Suppressor macrophage treated with lipopolysaccharide for 4 hours (primary cell): ENCODE measurements at regions not wholly inside any gene's neighbourhood (a gene's known extent, or its start where the extent isn't known, plus 50 kb on each side); places are given as distances from the start of the nearest gene placed in this dataset.

Source experiments
- DNase-seq: peaks from one replicate; pipeline ENCODE4 v3.0.0-alpha.2; 2020

DNA sequence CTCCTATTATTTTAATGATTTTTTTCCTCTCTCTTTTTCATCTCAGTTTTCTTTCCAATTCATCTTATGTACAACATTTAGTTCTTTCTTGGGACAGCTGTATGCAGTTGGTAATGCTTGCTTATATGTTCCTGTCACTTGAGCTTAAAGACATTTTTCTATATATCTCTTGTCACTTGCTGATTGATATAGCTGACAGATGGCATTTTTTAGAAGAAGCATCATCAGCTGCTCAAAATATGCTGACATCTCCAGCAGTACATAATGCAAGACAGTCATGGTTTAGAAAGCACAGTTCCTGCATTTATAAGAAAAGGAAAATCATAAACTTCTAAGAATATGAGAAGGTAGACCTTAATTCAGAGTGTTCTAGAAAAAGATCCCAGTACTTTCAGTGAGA, 56.5 kb downstream of the DCAF8L1 start:
- no peak for DNase-seq

DNA sequence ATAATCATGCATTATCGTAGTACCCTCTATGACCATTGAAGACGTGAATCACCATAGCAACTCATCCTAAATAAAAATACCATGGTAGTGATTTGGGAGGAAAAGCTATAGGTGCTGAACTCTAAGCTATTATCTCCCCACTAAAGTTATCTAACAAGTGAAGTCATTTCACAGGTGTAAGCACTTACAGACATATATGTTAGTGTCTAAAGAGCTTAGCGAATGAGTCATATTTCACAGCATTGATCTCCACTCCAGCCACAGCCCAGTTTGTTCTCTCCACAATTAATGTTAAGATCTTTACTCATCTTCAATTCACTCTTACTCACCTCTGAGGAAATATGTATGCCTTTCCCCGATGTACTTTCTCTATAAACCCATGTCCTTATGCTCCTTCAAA, 57.0 kb downstream of the DCAF8L1 start:
- no peak for DNase-seq

GRCh38 chrX:27918799-27919198, 62.5 kb downstream of the DCAF8L1 start:
- DNase-seq: peak; percentile 3

DNA sequence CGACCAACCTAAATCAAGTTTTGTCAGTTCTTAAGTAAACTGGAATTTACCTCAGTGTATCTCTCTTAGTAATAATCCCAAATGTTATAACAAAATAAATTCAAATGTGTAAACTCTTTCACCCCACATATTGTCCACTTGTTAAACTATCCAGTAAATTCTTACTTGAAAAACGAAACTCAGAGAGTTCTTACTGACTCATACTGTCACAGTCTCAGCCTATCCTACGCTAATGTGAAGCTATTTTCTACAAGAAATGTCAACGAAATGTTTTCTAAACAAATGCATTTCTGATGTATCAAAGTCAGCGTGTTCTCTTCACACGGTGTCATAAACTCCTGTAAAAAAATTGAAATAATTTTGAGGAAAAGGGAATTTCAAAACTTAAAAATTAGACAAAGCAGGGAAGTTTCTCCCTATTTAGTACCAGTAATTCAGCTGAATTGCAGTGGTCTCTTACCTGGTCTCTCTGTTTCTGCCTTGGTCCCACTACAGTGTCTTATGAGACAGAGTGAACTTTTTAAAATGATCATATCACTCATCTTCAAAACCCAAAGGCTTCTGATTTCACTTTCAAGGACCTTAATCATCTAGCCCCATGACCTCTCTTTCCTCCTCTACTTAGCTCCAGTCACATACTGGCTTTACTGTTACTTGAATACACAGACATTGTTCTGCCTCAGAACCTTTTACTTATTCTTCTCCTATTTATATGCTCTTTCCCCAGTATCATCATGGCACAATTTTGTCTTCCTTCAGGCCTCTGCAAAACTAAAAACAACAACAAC, 63.3 kb downstream of the DCAF8L1 start:
- peak; percentile 13 for DNase-seq

DNA sequence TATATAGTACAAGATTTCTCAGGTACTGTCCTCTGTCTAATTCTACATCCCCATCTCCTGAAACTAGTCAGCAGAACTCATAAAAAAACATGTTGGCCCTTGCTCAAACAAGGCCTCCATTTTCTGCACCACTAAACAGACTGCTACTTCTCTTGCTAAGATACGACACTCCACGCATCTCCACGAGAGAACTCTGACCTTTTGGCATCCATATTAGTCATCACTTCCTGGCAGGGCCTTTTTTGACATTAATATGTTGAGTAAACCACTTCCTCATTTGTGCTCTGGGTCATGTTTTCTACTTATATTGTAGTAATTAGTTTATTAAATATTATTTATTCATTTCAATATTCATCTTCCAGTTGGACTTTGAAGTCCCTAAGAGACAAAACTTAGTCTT, 65.6 kb downstream of the DCAF8L1 start:
- peak; percentile 72 for DNase-seq

DNA sequence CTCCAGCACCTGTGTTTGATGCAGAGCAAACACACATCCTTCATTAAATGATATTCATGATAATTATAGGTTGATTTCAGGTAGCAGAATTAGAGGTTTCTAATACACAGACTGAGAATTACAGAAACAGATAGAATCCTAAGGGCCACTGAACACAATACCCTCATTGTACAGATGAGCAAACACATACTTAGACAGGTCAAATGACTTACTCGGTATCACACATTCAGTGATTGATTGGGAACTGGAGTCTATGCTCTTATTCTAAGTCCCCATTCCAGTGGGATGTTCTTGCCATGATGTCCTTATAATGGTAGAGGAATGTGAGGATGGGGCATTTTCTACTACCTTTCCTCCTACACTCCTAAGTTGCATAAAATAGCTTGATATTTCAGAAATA, 70.8 kb downstream of the DCAF8L1 start:
- no peak for DNase-seq

DNA sequence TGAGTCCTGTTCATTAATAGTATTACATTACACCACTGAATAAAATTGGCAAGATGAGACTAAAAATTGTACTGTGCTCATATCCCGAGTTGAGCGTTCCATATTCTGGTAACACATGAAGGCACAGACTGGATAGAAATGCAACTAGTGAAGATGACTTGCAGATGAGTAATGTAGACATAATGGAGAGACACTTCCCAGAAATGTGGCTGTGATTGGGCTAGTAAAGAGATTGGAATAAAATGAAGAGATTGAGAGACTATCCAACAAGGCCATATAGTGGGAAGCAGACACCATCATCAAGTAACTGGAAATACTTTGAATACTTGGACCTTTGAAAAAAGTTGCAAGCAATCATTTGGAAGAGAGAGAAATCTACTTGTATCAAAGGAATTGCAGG, 77.3 kb downstream of the DCAF8L1 start:
- DNase-seq: no peak

- DNase-seq: no peak
Observed at GRCh38 chrX:27893871-27894270, 86.1 kb downstream of the MAGEB10 start.

- no peak for DNase-seq
Observed at GRCh38 chrX:27893211-27893610, 85.4 kb downstream of the MAGEB10 start.

- DNase-seq: no peak
Observed at GRCh38 chrX:27890611-27891010, 82.8 kb downstream of the MAGEB10 start.

DNA sequence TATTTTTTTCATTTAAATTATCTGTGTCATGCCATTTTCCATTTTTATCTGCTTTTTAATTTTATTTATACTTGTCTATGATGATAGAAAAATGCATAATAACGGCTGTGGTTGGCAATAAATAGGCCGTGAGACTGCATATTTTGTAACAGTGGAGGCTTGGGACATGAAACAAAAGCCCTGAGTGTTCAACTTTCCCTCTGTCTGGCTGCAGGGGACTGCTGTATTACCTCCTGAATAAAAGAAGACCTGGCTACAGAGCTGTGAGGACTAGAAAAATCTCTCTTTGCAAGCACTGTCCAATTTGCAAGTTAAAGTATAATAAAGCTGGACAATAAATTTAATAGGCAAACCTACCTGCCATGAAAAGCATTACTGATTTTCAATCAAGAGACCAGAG, 82.1 kb downstream of the MAGEB10 start:
- DNase-seq: no peak

- DNase-seq: no peak
Observed at GRCh38 chrX:27884654-27885053, 76.9 kb downstream of the MAGEB10 start.

DNA sequence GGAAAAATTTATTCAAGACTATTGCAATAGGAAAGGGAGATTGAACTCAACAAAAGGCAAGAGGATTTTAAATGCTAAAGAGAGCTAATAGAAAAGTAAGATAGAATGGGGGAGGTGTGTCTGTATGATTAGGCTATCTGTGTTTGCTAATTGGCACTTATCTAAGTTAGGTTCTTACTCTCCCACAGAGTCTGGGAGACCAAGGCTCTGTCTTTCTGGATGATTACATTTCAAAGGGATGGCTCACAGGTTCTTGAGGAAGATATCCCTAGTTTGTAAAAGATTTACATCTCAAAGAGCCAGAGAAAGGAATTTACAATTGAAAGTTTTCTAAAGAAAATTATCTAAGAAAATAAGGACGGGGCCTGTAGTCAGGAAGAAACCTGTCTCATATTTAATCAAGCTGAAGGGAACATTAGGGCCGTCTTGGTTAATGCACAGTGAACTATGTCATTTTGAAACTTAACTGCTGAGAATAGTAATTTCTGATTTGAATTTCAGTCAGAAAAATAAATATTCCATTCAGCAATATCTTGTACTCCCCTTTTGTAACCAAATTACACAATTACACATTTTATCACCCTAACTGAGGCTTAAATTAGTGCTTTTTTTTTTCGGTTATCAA, 75.8 kb downstream of the MAGEB10 start:
- DNase-seq: no peak

GRCh38 chrX:27882695-27883094, 74.9 kb downstream of the MAGEB10 start:
- no peak for DNase-seq

DNA sequence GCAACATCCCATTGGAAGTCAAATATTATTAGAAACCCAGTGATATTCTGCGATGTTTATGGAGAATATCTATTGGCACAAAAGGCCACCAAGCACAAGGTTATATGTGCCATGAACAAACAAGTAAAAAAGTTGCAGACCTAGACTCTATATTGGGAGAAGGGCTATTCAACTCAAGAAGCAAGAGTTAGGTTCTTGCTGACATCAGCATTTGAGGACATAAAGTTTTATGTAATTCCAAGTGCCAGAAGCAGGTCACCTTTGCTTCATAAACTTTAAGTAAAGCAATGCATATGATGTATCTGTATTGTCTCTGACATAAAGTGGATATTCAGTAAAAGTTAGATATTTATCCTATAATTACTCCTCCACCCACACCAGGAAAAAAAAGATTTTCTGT, 71.1 kb downstream of the MAGEB10 start:
- DNase-seq: no peak
